HG03039 (cell line): ENCODE measurements at regions not wholly inside any gene's neighbourhood (a gene's known extent, or its start where the extent isn't known, plus 50 kb on each side); places are given as distances from the start of the nearest gene placed in this dataset.
"Not testable (repeated sequence)": the region's sequence is repeated elsewhere in the genome, so short reads cannot be mapped to it uniquely, and the experiment has no call there.

ENCODE experiments used
- ATAC-seq: cut with Tn5 transposase; IDR thresholded peaks from one replicate; pipeline ENCODE4 v1.9.1; 2021; ENCODE audit warnings: mild to moderate bottlenecking, moderate library complexity; ENCODE audit not compliant: unreplicated experiment

GRCh38 chr4:164058776-164059445, 564.4 kb downstream of the TMA16 start:
- no peak for ATAC-seq

GRCh38 chr4:164060456-164060855, 566.0 kb downstream of the TMA16 start:
- no peak for ATAC-seq

DNA sequence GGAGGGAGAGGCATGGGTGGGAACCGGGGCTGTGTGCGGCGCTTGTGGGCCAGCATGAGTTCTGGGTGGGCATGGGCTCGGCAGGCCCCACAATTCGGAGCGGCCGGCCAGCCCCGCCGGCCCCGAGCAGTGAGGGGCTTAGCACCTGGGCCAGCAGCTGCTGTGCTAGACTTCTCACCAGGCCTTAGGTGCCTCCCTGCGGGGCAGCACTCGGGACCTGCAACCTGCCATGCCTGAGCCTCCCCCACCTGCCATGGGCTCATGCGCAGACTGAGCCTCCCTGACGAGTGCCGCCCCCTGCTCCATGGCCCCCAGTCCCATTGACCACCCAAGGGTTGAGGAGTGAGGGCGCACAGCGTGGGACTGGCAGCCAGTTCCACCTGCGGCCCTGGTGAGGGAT, 573.9 kb downstream of the TMA16 start:
- no peak for ATAC-seq

DNA sequence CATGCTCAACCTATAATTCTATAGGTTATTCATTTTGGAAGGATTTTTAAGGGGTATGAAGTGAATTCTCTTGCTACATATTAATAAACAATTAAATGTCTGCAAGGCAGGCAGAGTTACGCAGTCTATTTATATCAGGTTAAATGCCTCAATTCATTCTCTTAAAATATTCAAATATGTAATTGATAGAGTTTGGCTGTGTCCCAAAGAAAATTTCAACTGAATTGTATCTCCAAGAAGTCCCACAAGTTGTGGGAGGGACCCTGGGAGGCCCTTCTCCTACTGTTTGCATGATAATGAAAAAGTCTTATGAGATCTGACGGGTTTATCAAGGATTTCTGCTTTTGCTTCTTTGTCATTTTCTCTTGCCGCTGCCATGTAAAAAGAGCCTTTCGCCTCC, 576.1 kb downstream of the TMA16 start:
- ATAC-seq: no peak

DNA sequence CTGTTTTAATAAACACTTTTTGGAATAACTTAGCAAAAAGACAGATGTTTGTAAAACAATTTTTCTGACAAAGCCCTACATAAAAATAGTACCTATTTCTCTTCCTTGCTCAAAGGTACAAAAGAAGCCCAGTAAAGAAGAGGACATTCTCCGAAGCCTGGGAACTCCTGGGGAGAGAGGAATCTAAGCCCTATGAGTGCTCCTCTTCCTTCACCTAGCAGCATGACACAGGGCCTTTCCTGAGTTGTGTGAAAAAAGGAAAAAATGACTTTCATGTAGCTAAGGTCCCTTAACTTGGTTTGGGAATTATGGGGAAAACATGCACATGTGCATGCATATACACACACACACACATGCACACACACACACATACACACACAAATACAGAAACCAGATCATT, 586.9 kb downstream of the TMA16 start:
- ATAC-seq: no peak

DNA sequence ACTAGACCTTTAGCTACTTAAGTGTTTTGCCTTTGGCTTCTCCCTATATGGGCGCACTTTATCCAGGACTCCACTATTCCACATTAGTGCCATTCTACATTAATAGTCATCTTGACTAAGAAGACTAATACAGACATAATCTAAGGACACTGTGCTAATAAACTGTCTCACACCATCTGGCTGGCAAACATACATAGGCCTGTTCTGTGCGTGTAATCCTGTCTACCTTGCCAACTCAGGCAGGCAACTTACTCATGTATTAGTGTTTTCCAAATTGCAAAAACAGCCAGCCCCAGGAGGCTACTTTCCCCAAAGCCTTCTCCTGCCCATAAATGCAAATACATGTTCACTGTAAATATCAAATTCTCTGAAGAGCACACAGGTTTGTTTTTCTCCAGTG, 587.3 kb downstream of the TMA16 start:
- no peak for ATAC-seq

- no peak for ATAC-seq
Observed at GRCh38 chr4:164087733-164088132, 593.2 kb downstream of the TMA16 start.

GRCh38 chr4:164095313-164096110, 601.0 kb downstream of the TMA16 start:
- no peak for ATAC-seq

DNA sequence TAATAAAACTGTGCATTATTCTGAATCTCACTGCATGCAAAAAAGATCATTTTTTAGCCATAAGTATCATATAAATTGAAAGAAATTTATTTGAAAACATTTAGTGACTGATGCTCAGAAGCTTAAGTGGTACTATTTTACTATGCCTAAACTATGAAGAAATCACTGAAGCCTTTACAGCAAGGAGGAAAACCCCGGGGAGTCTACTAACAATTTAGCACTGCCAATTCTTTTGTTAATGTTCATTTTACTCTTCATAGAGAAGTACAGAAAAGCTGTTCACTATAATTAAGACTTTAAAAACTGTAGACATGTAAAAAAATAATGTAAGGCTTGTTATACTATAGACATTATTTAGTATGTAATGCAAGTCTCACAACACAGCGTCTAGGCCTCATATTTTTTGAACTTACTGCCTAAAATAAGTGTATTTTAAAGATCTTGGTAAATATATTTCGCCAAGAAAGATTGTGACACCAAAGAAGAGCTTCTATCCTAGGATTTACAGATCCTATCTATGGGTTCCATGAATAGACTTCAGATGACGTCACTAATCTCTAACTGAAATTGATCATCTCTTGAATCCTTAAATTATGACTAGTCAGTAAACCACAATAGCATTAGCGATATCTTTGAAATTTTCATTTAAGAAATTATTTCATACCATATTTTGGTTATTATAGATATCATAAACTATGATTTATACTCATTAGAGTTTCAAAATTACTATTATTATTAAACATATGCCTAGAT, 602.5 kb downstream of the TMA16 start:
- ATAC-seq: no peak

- ATAC-seq: not testable (repeated sequence)
Observed at GRCh38 chr4:164100741-164101365, 606.4 kb downstream of the TMA16 start.

GRCh38 chr4:164108971-164109370, 614.5 kb downstream of the TMA16 start:
- no peak for ATAC-seq

DNA sequence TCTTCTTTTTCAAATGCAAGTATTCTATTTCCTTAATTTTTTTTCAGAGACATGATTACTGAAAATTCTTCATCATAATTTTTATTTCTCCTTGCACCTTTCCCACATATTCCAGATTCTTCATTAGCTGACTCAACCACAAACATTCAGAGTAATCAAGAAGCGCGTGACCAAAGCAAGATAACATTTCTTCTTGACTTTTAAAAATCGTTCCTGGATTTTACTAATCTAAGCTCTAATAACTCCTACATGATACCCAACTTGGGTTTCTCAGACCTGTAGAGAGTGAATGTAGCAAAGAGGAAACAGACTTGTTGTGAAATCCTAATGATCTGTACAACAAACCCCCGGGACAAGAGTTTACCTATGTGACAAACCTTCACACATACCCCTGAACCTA, 615.0 kb downstream of the TMA16 start:
- no peak for ATAC-seq

DNA sequence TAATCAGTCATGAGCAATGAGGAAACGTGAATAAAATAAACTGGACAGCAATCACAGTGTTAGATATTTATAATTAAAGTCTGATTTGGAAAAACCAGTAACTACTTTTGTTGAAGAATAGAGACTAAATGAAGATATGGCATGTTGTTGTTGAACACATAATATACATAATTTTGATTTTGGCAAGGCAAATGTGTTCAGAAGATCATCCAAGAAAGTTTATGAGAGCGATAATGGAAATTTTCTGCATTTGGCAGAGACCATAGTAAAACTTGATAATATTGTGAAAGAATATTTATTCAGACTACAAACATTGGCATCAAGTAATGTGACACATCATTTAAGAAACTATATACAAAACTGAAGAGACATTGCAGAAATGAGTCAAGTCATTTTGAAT, 620.7 kb downstream of the TMA16 start:
- ATAC-seq: no peak

GRCh38 chr4:164116286-164116685, 621.8 kb downstream of the TMA16 start:
- ATAC-seq: no peak

DNA sequence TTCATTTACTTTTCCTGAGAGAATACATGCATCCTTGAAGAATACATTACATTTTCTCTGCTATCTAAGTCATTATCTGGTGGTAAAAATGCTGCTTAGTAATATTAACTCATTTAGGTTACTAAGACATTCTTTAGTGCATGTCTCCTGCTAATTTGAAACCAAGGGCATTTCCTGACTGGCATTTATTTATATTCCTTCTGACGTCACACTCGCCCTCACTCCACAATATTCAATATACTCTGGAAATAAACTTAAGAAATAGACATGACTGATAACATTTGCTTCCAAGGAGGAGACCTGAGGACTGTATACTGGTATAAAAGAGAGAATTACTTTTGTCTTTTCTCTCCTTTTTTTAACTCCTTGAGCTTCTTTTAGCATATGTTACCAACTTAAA, 619.5 kb upstream of the SMIM31 start:
- no peak for ATAC-seq

GRCh38 chr4:164136180-164136616, 617.7 kb upstream of the SMIM31 start:
- no peak for ATAC-seq

DNA sequence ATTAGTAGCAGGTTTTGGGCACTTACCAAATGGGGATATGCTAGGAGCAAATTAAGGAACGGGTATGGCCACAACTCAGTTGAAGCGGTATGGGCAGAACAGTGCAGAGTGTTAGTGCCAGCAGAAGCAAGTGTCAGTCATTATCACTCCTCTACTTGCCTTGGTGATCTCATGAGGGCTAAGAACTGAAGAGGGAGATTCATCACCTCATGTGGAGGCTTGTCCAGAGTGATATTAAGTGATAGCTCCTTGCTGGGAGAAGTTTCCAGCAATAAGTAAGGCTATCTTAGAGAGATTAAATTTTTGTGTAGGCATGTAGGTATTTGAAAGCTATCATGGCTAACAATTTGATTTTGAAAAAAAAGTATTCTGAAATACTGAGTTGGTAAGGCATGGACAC, 615.4 kb upstream of the SMIM31 start:
- ATAC-seq: no peak

DNA sequence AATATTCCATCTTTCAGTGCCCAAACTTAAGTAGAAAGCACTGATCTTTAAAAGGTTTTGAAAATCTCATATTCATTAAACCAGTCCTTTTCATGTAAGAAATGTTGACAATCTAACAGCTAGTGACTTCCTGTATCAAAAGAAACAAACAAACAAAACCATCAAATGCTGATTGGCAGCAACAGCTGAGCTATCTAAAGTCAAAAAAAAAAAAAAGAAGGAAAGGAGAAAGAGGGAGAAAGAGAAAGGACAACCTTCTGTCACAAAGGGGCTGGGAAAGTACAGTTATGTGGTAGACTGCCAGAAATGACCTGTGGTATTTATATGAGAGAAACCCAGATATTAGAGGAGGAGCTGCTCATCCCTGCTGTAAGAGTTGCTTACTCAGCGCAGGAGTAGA, 614.6 kb upstream of the SMIM31 start:
- no peak for ATAC-seq

DNA sequence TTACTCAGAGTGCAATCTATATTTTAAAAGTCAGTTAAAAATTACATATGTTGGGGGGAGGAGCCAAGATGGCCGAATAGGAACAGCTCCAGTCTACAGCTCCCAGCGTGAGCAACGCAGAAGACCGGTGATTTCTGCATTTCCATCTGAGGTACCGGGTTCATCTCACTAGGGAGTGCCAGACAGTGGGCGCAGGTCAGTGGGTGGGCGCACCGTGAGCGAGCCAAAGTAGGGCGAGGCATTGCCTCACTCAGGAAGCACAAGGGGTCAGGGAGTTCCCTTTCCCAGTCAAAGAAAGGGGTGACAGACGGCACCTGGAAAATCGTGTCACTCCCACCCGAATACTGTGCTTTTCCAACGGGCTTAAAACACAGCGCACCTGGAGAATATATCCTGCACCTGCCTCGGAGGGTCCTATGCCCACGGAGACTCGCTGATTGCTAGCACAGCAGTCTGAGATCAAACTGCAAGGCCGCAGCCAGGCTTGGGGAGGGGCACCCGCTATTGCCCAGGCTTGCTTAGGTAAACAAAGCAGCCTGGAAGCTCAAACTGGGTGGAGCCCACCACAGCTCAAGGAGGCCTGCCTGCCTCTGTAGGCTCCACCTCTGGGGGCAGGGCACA, 612.1 kb upstream of the SMIM31 start:
- not testable (repeated sequence) for ATAC-seq

GRCh38 chr4:164154416-164154815, 599.5 kb upstream of the SMIM31 start:
- no peak for ATAC-seq

DNA sequence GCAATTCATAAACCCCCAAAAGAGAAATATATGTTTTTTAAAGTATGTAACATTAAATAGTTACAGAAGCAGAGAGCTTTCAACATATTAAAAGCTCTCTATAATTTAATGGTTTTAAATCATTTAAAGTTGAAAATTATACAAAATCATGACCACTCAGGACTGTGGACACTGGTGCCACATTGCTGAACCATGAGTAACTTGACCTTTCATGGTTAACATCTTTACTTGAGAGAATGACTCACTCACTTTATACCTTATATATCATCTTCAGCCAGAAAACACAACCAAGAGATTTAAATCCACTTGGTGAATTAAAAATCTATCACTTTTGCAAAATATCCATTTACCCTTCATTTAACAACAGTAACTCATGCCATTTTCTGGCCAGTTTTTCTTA, 584.3 kb upstream of the SMIM31 start:
- no peak for ATAC-seq
